ENCODE measurements at regions not wholly inside any gene's neighbourhood (a gene's known extent, or its start where the extent isn't known, plus 50 kb on each side); places are given as distances from the start of the nearest gene placed in this dataset.

GRCh38 chr5:159522841-159523240 lies 192.6 kb upstream of the IL12B start:
- no peaks in the 10 kb centered on the region for H3K79me2 ChIP-seq (ENCODE audit: control insufficient read depth, insufficient read depth, low read length)
- ChIA-PET POLR2A (no interaction called here), CTCF (ENCODE audit: low intra/inter-chr PET ratio) (no interaction called here)
- no peak overlapping the region for H2AFZ ChIP-seq (ENCODE audit: low read depth, low read length)
- H3K27me3 ChIP-seq (ENCODE audit: control insufficient read depth in 2 of 2, insufficient read depth in 2 of 2, low read length in 2 of 2), result peaks cover 4 to 6% of the 10 kb centered on the region in 2 experiments; a peak in 1 of 5 replicates
- no peak for FAIRE-seq
- no peak overlapping the region for H3K4me2 ChIP-seq (ENCODE audit: insufficient read depth, low read length)
- H3K9me3 ChIP-seq (replicated peaks; ENCODE audit: control insufficient read depth, insufficient read depth, low read depth, low read length), result no peaks in the 10 kb centered on the region
- H3K27ac ChIP-seq (ENCODE audit: extremely low read depth, low read depth, low read length), result no peak overlapping the region
- H4K20me1 ChIP-seq (replicated peaks; ENCODE audit: control insufficient read depth, insufficient read depth, low read length), result no peaks in the 10 kb centered on the region
- H3K9me1 ChIP-seq (ENCODE audit: control insufficient read depth, insufficient read depth, low read length), result no peaks in the 10 kb centered on the region
- H3K4me1 ChIP-seq (replicated peaks in 1 of 2; ENCODE audit: control insufficient read depth in 2 of 2, insufficient read depth in 2 of 2, low read length in 2 of 2), result no peaks in the 10 kb centered on the region
- no peaks in the 10 kb centered on the region for H3K36me3 ChIP-seq (ENCODE audit: control insufficient read depth, insufficient read depth, low read length)
- WGBS (ENCODE audit: insufficient coverage, low coverage, missing lambda C conversion rate), result 0% methylated on average over 2 of the region's 2 CpGs
- H3K9ac ChIP-seq (ENCODE audit: insufficient read depth in 1 of 2, low read depth in 2 of 2, low read length in 2 of 2), result no peak overlapping the region
- no peak for ATAC-seq
- in situ Hi-C loops (cut with MboI), result no loop called here
- no TSS peak for BruUV-seq (replicated peaks)
- no peak for DNase-seq (ENCODE audit: extremely low read depth in 1 of 4, low spot score in 3 of 4)
- intact Hi-C loops (cut with micrococcal nuclease), result no loop called here
- no peak overlapping the region for H3K4me3 ChIP-seq
- no peak for TF ChIP-seq TAF7 (tag; IDR thresholded peaks at IDR 0.05)
- TF ChIP-seq POLR3A (IDR thresholded peaks at IDR 0.05; ENCODE audit: borderline replicate concordance, extremely low read depth, insufficient read depth, insufficient read length), result no peak
- TF ChIP-seq KDM1A (IDR thresholded peaks at IDR 0.05), result no peak
- no peak for TF ChIP-seq RNF2 (IDR thresholded peaks at IDR 0.05)
- TF ChIP-seq ZNF830 (CRISPR knock-in tag; IDR thresholded peaks at IDR 0.05), result no peak
- no peak for TF ChIP-seq GMEB1 (CRISPR knock-in tag; IDR thresholded peaks at IDR 0.05)
- no peak for TF ChIP-seq CBFA2T2 (conservative IDR thresholded peaks at IDR 0.05)
- no peak for TF ChIP-seq ILF3 (IDR thresholded peaks at IDR 0.05; ENCODE audit: borderline replicate concordance)
- TF ChIP-seq CBFA2T3 (IDR thresholded peaks at IDR 0.05), result no peak
- TF ChIP-seq CBX3 (IDR thresholded peaks at IDR 0.05; ENCODE audit: borderline replicate concordance in 1 of 2, low read length in 2 of 2), result no peak
- TF ChIP-seq NR1H2 (CRISPR knock-in tag; IDR thresholded peaks at IDR 0.05), result no peak
- no peak for TF ChIP-seq CBX1 (IDR thresholded peaks at IDR 0.05; ENCODE audit: low read depth)
- no peak for TF ChIP-seq ZNF76 (CRISPR knock-in tag; IDR thresholded peaks at IDR 0.05; ENCODE audit: borderline replicate concordance)
- no peak for TF ChIP-seq CBX2 (IDR thresholded peaks at IDR 0.05; ENCODE audit: insufficient read depth, low read length, poor library complexity, severe bottlenecking)
- no peak for TF ChIP-seq FIP1L1 (IDR thresholded peaks at IDR 0.05; ENCODE audit: low read depth, low read length, poor library complexity, severe bottlenecking)
- TF ChIP-seq BRF1 (IDR thresholded peaks at IDR 0.05; ENCODE audit: borderline replicate concordance, extremely low read depth, insufficient read length), result no peak
- no peak for TF ChIP-seq MAFF (IDR thresholded peaks at IDR 0.05; ENCODE audit: low read length)
